ENCODE measurements at regions not wholly inside any gene's neighbourhood (a gene's known extent, or its start where the extent isn't known, plus 50 kb on each side); places are given as distances from the start of the nearest gene placed in this dataset.

DNA sequence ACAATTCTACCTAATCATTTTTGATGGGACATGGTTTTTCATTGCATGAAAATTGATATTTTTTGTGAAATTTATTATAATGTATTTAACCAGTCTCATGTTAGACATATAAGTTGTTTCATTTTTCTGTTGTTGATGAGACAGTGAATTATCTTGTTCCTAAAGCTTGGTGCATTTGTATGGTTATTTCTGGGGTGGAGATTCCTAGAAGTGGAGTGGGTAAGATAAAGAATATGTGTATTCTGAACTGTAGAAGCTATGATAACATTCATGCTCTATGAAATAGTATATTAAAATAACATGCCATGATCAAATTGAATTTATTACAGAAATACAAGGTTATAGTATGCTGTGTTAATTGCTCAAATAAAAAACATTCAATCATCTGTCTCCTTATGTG, 69.2 kb downstream of the BOLA3 start:
- DNase-seq (ENCODE audit: low spot score) (no peak), ATAC-seq (no peak)
- Mint-ChIP-seq H3K4me3 (no peak overlapping the region), H3K27me3 (ENCODE audit: low read depth) (no peaks in the 10 kb centered on the region), H3K27ac (no peak overlapping the region), H3K36me3 (no peaks in the 10 kb centered on the region; the same call in 1 of the 2 replicates), H3K9me3 (no peaks in the 10 kb centered on the region), H3K4me1 (no peaks in the 10 kb centered on the region)
- ChIA-PET CTCF (interaction anchor here (0.6 to 1.1 kb wide), 3 partner anchors 42 to 176 kb away, joined by 3 read pairs; no protein-coding TSS in a partner anchor), POLR2A (no interaction called here)
- TF ChIP-seq, protein P1, sequence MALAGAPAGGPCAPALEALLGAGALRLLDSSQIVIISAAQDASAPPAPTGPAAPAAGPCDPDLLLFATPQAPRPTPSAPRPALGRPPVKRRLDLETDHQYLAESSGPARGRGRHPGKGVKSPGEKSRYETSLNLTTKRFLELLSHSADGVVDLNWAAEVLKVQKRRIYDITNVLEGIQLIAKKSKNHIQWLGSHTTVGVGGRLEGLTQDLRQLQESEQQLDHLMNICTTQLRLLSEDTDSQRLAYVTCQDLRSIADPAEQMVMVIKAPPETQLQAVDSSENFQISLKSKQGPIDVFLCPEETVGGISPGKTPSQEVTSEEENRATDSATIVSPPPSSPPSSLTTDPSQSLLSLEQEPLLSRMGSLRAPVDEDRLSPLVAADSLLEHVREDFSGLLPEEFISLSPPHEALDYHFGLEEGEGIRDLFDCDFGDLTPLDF (CRISPR knock-in tag; IDR thresholded peaks at IDR 0.05), result no peak
- TF ChIP-seq, protein P2, sequence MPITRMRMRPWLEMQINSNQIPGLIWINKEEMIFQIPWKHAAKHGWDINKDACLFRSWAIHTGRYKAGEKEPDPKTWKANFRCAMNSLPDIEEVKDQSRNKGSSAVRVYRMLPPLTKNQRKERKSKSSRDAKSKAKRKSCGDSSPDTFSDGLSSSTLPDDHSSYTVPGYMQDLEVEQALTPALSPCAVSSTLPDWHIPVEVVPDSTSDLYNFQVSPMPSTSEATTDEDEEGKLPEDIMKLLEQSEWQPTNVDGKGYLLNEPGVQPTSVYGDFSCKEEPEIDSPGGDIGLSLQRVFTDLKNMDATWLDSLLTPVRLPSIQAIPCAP (CRISPR knock-in tag; IDR thresholded peaks at IDR 0.05), result no peak
- no peak for TF ChIP-seq ZNF232 (CRISPR knock-in tag; IDR thresholded peaks at IDR 0.05)
- no peak for TF ChIP-seq ZNF671 (CRISPR knock-in tag; IDR thresholded peaks at IDR 0.05)
- no peak for TF ChIP-seq ATF2 (CRISPR knock-in tag; IDR thresholded peaks at IDR 0.05; ENCODE audit: borderline replicate concordance, low read depth)
- TF ChIP-seq NR2C2 (CRISPR knock-in tag; IDR thresholded peaks at IDR 0.05), result no peak
- TF ChIP-seq IRF2 (CRISPR knock-in tag; IDR thresholded peaks at IDR 0.05; ENCODE audit: borderline replicate concordance, low read depth), result no peak

- ChIA-PET POLR2A (no interaction called here), CTCF (interaction anchor here (0.7 to 2.1 kb wide), 10 partner anchors 68 to 251 kb away, joined by 3 to 14 read pairs (median 4); partner anchors contain the start of genes BOLA3, DGUOK and STAMBP)
- H3K36me3 Mint-ChIP-seq, result peaks cover 6% of the 10 kb centered on the region
- H3K27ac Mint-ChIP-seq, result no peak overlapping the region
- H3K9me3 Mint-ChIP-seq, result no peaks in the 10 kb centered on the region
- H3K4me3 Mint-ChIP-seq, result no peak overlapping the region
- H3K4me1 Mint-ChIP-seq, result no peaks in the 10 kb centered on the region
- ATAC-seq, result no peak; the same call in 1 of the 2 replicates
- no peak for DNase-seq (ENCODE audit: low spot score)
- TF ChIP-seq KAT7 (CRISPR knock-in tag; IDR thresholded peaks at IDR 0.05; ENCODE audit: borderline replicate concordance) (no peak), ZNF317 (CRISPR knock-in tag; IDR thresholded peaks at IDR 0.05; ENCODE audit: borderline replicate concordance, low read depth) (no peak), OVOL2 (CRISPR knock-in tag; IDR thresholded peaks at IDR 0.05; ENCODE audit: borderline replicate concordance) (no peak), CBFB (CRISPR knock-in tag; IDR thresholded peaks at IDR 0.05; ENCODE audit: low read depth) (no peak), SP1 (CRISPR knock-in tag; conservative IDR thresholded peaks at IDR 0.05) (no peak), PRRX2 (CRISPR knock-in tag; IDR thresholded peaks at IDR 0.05) (no peak), JAZF1 (CRISPR knock-in tag; IDR thresholded peaks at IDR 0.05) (no peak), ZNF416 (CRISPR knock-in tag; IDR thresholded peaks at IDR 0.05) (no peak), RELA (CRISPR knock-in tag; IDR thresholded peaks at IDR 0.05; ENCODE audit: borderline replicate concordance) (no peak), NFATC4 (CRISPR knock-in tag; IDR thresholded peaks at IDR 0.05) (no peak), NR1H2 (CRISPR knock-in tag; IDR thresholded peaks at IDR 0.05) (no peak)
- TF ChIP-seq, protein P3, sequence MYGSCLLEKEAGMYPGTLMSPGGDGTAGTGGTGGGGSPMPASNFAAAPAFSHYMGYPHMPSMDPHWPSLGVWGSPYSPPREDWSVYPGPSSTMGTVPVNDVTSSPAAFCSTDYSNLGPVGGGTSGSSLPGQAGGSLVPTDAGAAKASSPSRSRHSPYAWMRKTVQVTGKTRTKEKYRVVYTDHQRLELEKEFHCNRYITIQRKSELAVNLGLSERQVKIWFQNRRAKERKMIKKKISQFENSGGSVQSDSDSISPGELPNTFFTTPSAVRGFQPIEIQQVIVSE (CRISPR knock-in tag; IDR thresholded peaks at IDR 0.05; ENCODE audit: borderline replicate concordance), result no peak
- TF ChIP-seq, protein P4, sequence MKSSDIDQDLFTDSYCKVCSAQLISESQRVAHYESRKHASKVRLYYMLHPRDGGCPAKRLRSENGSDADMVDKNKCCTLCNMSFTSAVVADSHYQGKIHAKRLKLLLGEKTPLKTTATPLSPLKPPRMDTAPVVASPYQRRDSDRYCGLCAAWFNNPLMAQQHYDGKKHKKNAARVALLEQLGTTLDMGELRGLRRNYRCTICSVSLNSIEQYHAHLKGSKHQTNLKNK (CRISPR knock-in tag; IDR thresholded peaks at IDR 0.05), result no peak
- TF ChIP-seq, protein P5, sequence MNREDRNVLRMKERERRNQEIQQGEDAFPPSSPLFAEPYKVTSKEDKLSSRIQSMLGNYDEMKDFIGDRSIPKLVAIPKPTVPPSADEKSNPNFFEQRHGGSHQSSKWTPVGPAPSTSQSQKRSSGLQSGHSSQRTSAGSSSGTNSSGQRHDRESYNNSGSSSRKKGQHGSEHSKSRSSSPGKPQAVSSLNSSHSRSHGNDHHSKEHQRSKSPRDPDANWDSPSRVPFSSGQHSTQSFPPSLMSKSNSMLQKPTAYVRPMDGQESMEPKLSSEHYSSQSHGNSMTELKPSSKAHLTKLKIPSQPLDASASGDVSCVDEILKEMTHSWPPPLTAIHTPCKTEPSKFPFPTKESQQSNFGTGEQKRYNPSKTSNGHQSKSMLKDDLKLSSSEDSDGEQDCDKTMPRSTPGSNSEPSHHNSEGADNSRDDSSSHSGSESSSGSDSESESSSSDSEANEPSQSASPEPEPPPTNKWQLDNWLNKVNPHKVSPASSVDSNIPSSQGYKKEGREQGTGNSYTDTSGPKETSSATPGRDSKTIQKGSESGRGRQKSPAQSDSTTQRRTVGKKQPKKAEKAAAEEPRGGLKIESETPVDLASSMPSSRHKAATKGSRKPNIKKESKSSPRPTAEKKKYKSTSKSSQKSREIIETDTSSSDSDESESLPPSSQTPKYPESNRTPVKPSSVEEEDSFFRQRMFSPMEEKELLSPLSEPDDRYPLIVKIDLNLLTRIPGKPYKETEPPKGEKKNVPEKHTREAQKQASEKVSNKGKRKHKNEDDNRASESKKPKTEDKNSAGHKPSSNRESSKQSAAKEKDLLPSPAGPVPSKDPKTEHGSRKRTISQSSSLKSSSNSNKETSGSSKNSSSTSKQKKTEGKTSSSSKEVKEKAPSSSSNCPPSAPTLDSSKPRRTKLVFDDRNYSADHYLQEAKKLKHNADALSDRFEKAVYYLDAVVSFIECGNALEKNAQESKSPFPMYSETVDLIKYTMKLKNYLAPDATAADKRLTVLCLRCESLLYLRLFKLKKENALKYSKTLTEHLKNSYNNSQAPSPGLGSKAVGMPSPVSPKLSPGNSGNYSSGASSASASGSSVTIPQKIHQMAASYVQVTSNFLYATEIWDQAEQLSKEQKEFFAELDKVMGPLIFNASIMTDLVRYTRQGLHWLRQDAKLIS (CRISPR knock-in tag; IDR thresholded peaks at IDR 0.05; ENCODE audit: borderline replicate concordance), result no peak
- TF ChIP-seq, protein P6, sequence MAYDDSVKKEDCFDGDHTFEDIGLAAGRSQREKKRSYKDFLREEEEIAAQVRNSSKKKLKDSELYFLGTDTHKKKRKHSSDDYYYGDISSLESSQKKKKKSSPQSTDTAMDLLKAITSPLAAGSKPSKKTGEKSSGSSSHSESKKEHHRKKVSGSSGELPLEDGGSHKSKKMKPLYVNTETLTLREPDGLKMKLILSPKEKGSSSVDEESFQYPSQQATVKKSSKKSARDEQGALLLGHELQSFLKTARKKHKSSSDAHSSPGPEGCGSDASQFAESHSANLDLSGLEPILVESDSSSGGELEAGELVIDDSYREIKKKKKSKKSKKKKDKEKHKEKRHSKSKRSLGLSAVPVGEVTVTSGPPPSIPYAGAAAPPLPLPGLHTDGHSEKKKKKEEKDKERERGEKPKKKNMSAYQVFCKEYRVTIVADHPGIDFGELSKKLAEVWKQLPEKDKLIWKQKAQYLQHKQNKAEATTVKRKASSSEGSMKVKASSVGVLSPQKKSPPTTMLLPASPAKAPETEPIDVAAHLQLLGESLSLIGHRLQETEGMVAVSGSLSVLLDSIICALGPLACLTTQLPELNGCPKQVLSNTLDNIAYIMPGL (CRISPR knock-in tag; IDR thresholded peaks at IDR 0.05), result no peak
- no peaks in the 10 kb centered on the region for H3K27me3 Mint-ChIP-seq (ENCODE audit: low read depth)
These were observed 68.0 kb downstream of the BOLA3 start for GRCh38 chr2:74079522-74080341.

Data from WTC11 (cell line).